ENCODE measurements at regions not wholly inside any gene's neighbourhood (a gene's known extent, or its start where the extent isn't known, plus 50 kb on each side); places are given as distances from the start of the nearest gene placed in this dataset.

GRCh38 chr15:29466292-29466691 lies 196.7 kb upstream of the NSMCE3 start:
- TF ChIP-seq CTCF (conservative IDR thresholded peaks at IDR 0.05; ENCODE audit: low read depth, low read length) (no peak), EZH2 (IDR thresholded peaks at IDR 0.05; ENCODE audit: borderline replicate concordance, low read depth, low read length, poor library complexity, severe bottlenecking) (no peak)

All from A673 (cell line).